ENCODE measurements at regions not wholly inside any gene's neighbourhood (a gene's known extent, or its start where the extent isn't known, plus 50 kb on each side); places are given as distances from the start of the nearest gene placed in this dataset.

- FAIRE-seq, result peak; percentile 81
- H3K9me1 ChIP-seq (replicated peaks; ENCODE audit: control insufficient read depth, extremely low read depth, insufficient read depth, low read length), result no peaks in the 10 kb centered on the region
- TF ChIP-seq FOS (IDR thresholded peaks at IDR 0.05; ENCODE audit: borderline replicate concordance, insufficient read depth, low read length) (peak; percentile 91), POLR2AphosphoS5 (IDR thresholded peaks at IDR 0.05; ENCODE audit: insufficient read depth, low read depth, low read length) (no peak), JUN (IDR thresholded peaks at IDR 0.05; ENCODE audit: borderline replicate concordance, insufficient read depth, insufficient read length, low read depth) (peak; percentile 60)
- H3K79me2 ChIP-seq (ENCODE audit: control insufficient read depth, insufficient read depth, low read length), result no peaks in the 10 kb centered on the region
- H3K4me2 ChIP-seq (ENCODE audit: insufficient read depth, low read length), result peak overlapping the region; percentile 45
- no peak overlapping the region for H3K9ac ChIP-seq (replicated peaks; ENCODE audit: extremely low read depth, insufficient read depth, low read length)
- CTCF ChIA-PET, result interaction anchor here (1.0 to 1.2 kb wide), 2 partner anchors 11 to 220 kb away, joined by 4 to 5 read pairs; no protein-coding TSS in a partner anchor
- H4K20me1 ChIP-seq (replicated peaks; ENCODE audit: control insufficient read depth, extremely low read depth, insufficient read depth, low read length), result no peaks in the 10 kb centered on the region
- no peak overlapping the region for H2AFZ ChIP-seq (ENCODE audit: low read depth, low read length)
- BruUV-seq (replicated peaks), result no TSS peak
- dilution Hi-C loops (cut with MboI; ENCODE audit: extremely low pct_ligation_motif_present, low sequenced_read_pairs) (no loop called here), intact Hi-C loops (cut with micrococcal nuclease) (loop anchor here (2.0 kb wide), 1 partner anchor 14 kb away; no protein-coding TSS in a partner anchor)
- no peaks in the 10 kb centered on the region for H3K27me3 ChIP-seq (ENCODE audit: control insufficient read depth in 2 of 2, insufficient read depth in 2 of 2, low read length in 2 of 2)
- peak; percentile 75 for DNase-seq (ENCODE audit: low read depth, low spot score)
- H3K27ac ChIP-seq (ENCODE audit: insufficient read depth, low read depth, low read length), result no peak overlapping the region
- no peak overlapping the region for H3K4me3 ChIP-seq (replicated peaks in 1 of 3; ENCODE audit: insufficient read depth in 1 of 3, low read depth in 1 of 3, low read length in 3 of 3)
- no peaks in the 10 kb centered on the region for H3K36me3 ChIP-seq (ENCODE audit: control insufficient read depth in 2 of 2, extremely low read depth in 1 of 2, insufficient read depth in 2 of 2, low read length in 2 of 2)
- H3K4me1 ChIP-seq (ENCODE audit: control insufficient read depth, extremely low read depth, insufficient read depth, low read length), result peaks cover 29% of the 10 kb centered on the region
- POLR2A ChIA-PET, result no interaction called here
- H3K9me3 ChIP-seq (replicated peaks; ENCODE audit: control insufficient read depth, insufficient read depth, low read length), result no peaks in the 10 kb centered on the region
These were observed 223.1 kb upstream of the SLIT2 start for GRCh38 chr4:20028645-20029044.

GRCh38 chr4:20026456-20026855, 225.2 kb upstream of the SLIT2 start:
- DNase-seq (ENCODE audit: low read depth, low spot score), result no peak

More at GRCh38 chr4:20026456-20026855, 225.2 kb upstream of the SLIT2 start:
- ChIA-PET POLR2A (no interaction called here), CTCF (interaction anchor here (1.2 to 2.3 kb wide), 2 partner anchors 12 to 222 kb away, joined by 4 to 6 read pairs; no protein-coding TSS in a partner anchor)
- Histone ChIP-seq H3K9me1 (replicated peaks; ENCODE audit: control insufficient read depth, extremely low read depth, insufficient read depth, low read length) (no peaks in the 10 kb centered on the region), H2AFZ (ENCODE audit: low read depth, low read length) (no peak overlapping the region), H4K20me1 (replicated peaks; ENCODE audit: control insufficient read depth, extremely low read depth, insufficient read depth, low read length) (no peaks in the 10 kb centered on the region), H3K79me2 (ENCODE audit: control insufficient read depth, insufficient read depth, low read length) (no peaks in the 10 kb centered on the region), H3K36me3 (ENCODE audit: control insufficient read depth in 2 of 2, extremely low read depth in 1 of 2, insufficient read depth in 2 of 2, low read length in 2 of 2) (no peaks in the 10 kb centered on the region), H3K4me1 (ENCODE audit: control insufficient read depth, extremely low read depth, insufficient read depth, low read length) (peaks cover 29% of the 10 kb centered on the region), H3K9me3 (replicated peaks; ENCODE audit: control insufficient read depth, insufficient read depth, low read length) (no peaks in the 10 kb centered on the region), H3K27ac (ENCODE audit: insufficient read depth, low read depth, low read length) (no peak overlapping the region), H3K9ac (replicated peaks; ENCODE audit: extremely low read depth, insufficient read depth, low read length) (no peak overlapping the region), H3K27me3 (ENCODE audit: control insufficient read depth in 2 of 2, insufficient read depth in 2 of 2, low read length in 2 of 2) (no peaks in the 10 kb centered on the region), H3K4me2 (ENCODE audit: insufficient read depth, low read length) (no peak overlapping the region), H3K4me3 (replicated peaks in 1 of 3; ENCODE audit: insufficient read depth in 1 of 3, low read depth in 1 of 3, low read length in 3 of 3) (no peak overlapping the region)
- BruUV-seq (replicated peaks), result no TSS peak
- no peak for FAIRE-seq
- intact Hi-C loops (cut with micrococcal nuclease), result no loop called here
- TF ChIP-seq GATA2 (IDR thresholded peaks at IDR 0.05; ENCODE audit: insufficient read depth, insufficient read length, low read depth, low read length) (no peak), FOS (IDR thresholded peaks at IDR 0.05; ENCODE audit: borderline replicate concordance, insufficient read depth, low read length) (no peak), POLR2AphosphoS5 (IDR thresholded peaks at IDR 0.05; ENCODE audit: insufficient read depth, low read depth, low read length) (no peak), CTCF (IDR thresholded peaks at IDR 0.05; ENCODE audit: extremely low read depth in 1 of 2, insufficient read depth in 1 of 2, low read depth in 1 of 2, low read length in 2 of 2) (no peak), EZH2 (IDR thresholded peaks at IDR 0.05; ENCODE audit: borderline replicate concordance, low read depth, low read length, severe bottlenecking) (no peak), MYC (IDR thresholded peaks at IDR 0.05; ENCODE audit: low read depth, low read length) (no peak)
- dilution Hi-C loops (cut with MboI; ENCODE audit: extremely low pct_ligation_motif_present, low sequenced_read_pairs), result no loop called here

All from endothelial cell of umbilical vein (primary cell).